ENCODE measurements at regions not wholly inside any gene's neighbourhood (a gene's known extent, or its start where the extent isn't known, plus 50 kb on each side); places are given as distances from the start of the nearest gene placed in this dataset.

DNA sequence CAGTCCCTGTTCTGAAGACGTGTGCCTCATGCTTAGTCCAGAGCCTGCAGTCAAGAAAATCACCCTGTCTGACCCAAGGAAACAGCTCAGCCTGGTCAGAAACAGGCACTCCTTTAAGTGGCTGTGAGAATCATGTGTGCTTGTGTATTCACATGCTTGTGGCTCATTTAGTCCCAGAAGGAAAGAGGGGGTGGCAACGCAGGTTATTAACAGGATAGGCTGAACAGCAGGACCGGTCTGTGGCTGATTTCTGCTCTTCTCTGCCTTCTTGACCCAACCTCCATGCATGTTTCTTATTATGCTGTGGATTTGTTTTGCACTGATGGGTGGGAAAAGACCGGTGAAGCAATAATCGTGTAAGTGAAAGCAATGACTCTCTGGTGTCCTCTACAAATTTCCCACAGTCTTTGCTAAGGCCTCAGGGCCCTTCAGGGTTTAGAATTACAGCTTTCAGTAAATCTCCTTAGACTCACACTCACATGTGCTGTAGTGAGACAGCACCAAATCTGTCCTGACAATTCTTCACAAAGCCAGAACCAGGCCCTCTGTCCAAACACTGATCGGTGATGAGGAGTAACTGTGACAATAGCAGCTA, 288.1 kb downstream of the ETS1 start:
- DNase-seq (ENCODE audit: low spot score) = no peak

DNA sequence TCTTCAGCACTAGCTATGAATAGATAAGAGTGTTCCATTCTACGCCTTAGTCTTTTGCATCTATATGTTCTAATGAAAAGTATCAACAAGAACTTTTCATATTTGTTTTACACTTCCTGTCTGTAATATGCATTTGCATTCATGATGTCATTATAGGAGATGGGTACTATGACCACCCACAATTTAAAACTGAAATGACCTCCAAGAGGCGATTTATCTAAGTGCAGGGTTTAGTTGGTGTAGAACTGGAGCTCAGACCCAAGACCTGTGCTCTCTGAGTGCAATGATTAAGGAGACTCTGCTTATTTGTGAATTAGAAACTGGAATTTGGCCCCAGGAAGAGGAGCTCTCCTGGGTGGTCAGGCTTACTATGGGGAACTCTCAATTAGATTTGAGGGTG, 289.1 kb downstream of the ETS1 start:
- no peak for DNase-seq (ENCODE audit: low spot score)

DNA sequence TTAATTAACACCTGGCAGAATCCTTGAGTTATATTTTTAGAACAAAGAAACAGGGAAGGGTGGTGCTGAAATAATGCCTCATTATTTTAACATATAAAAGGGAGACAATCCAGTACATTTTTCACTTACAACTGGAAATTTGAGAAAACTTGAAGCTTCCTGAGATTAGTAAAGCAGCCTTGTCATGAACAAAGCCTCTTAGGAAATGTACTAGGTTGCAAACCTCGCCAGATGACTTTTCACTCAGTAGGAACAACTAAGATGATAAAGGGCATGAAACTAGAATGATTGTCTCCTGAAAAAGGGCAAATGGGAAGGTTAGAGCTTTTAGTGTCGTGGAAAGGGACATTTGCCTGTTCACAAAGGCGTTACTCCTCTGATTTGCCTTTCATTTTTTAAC, 289.6 kb downstream of the ETS1 start:
- DNase-seq (ENCODE audit: low spot score) = no peak

DNA sequence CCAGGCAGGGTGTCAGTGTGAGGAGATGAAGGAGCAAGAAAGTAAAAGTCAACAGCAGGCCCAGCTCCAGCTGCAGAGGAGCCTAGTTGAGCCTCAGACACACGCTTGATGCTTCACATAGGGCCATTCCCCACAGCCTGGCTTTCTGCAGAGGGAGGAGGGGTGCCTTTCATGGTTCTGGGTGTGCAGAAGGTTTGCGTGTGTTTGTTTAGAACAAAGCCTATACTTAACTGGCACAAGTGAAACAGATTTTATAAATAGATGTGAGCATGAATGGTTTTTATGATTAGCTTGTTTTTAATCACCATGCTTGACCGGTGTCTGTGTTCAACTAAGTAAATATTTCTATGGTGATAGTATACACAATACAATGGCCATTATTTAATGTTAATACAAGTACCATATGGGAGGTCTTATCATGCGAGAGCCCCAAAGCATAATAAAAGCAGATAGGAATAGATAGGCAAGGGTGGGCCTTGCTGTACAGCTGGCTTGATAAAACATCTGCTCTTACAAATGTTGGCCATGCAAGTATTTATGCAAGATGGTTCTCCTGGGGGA, 290.2 kb downstream of the ETS1 start:
- DNase-seq (ENCODE audit: low spot score) = no peak

DNA sequence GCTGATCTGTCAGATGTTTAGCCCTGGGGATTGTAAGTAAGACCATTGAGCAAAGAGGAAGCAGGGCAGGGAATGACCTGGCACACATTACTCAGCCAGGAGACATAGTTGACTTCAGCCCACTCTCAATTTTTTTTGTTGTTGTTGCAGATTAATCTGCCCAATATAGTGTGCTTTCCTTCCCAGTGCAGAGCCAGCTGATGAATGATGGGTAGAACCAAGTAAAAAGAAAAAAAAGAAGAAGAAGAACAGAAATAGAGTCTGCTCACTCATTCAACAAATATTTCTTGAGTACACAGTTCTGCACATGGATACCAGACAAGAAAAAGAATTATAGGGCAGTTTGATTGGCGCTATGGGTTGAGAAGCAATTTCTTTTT, 292.7 kb downstream of the ETS1 start:
- DNase-seq (ENCODE audit: low spot score) = no peak

DNA sequence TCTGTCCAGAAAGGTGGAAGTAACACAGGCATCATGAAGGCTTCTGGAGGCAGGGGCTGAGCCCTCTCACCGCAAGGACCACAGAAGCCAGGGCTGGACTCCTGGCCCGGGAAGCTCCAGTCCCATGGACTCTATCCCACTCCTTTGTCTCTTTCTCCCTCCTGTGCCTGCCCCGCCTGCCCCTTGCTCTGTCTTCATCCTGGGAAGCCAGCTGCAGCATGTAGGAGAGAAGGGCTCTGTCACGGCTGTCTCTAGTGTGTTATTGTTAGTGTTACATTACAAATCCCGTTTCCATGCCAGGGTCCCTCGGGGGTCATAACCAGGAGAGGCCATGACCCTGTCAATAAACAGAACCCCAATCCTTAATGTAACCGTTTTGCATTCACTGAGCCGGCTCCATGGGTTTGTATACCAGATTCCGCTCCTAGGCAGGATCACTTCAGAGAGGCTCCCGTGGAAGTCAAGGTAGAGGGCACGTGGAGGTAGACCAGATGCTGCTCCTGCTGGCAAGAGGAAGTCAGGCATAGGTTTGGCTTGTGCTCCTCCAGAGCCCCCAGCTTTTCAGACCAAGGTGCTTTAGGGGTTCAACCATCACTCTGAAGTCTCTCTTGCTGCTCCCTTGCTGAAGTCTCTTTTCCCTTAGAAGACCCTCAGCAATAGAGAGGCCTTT, 293.2 kb downstream of the ETS1 start:
- DNase-seq (ENCODE audit: low spot score) = no peak

DNA sequence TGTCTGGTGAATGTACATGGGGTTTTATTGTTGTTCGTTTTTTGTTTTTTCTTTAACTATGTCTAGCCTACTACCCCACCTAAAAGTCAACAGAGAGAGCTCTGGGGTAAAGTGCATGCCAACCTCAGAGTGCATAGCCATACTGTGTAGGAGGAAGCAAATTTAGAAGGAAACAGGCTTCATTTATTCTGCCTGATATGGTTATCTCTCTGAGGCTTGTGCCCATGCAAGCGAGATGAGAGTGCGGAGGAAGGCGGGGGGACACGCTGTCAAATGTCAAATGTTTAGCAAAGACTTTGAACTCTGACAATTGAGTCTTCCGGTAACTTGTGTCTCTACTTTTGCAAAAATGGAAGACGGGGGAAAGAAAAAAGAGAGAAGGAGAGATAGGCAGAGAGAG, 295.5 kb downstream of the ETS1 start:
- DNase-seq (ENCODE audit: low spot score) = no peak

DNA sequence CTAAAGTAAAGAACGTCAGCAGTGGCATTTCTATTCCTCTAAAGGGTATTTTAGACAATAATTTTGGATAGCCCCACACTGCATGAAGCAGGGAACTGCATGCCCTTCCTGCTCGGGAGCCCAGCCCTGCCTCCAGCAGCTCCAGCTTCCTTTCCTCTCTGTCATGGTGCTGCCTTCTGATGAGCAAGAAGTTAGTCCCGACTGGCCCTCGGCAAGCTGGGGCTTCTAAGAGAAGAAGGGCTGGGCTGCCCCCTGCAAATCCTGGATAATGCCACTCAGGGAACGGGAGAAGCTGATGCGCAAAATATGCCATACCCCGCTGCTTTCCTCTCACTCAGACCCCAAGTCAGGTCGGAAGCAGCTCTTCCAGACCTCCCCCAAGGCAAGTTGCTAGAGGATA, 296.4 kb downstream of the ETS1 start:
- DNase-seq (ENCODE audit: low spot score) = no peak

DNA sequence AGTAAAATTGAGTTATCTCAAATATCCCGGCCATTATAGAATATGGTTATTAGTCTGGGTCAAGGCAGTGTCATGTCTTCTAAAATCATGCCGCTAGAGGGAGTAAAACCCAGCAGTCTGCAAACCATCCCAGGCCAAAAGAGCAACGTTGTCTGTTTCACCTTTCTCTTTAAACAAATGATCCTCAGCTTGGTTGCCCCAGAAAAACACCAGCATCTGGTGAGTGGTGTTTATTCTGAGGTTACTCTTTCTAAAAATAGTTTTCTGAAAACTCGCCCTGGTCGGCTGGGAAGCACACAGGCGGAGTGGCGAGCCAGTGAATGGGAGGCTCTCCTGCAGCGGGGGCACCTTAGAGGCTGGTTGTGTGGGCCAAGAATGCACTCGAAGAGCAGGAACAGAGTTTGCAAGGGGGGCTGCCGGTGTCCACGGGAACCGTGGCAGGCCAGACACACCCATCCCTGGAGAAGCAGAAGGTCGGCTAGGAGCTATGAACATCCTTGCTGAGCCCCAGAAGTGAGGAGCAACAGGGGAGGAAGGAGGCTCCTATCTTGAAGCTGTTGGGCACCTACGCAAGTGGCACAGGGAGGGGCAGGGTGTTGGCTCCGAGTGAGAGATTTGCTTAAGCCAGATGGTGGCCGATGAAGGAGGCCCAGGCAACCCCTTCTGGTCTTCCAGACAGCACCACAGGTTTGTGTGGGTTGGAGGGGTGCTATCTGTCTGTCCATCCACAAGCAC, 297.1 kb downstream of the ETS1 start:
- no peak for DNase-seq (ENCODE audit: low spot score)

DNA sequence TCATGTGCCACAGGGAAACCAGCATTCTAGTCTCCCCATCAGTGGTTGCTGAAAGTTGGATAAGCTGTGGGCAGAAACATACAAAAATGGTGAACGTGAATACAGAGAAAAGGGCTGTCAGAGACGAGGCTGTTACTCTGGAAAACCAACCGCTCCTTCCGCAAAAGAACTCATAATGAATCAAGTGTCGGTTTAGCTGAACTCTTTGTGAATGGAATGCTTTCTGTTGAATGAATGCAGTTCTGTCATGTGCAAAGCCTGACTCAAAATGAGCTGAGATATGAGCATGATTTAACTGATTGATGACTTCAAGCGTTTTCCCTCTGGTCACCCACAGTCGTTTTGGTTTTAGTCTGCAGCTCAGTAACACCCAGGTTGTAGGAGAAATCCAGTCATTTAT, 298.3 kb downstream of the ETS1 start:
- no peak for DNase-seq (ENCODE audit: low spot score)

DNA sequence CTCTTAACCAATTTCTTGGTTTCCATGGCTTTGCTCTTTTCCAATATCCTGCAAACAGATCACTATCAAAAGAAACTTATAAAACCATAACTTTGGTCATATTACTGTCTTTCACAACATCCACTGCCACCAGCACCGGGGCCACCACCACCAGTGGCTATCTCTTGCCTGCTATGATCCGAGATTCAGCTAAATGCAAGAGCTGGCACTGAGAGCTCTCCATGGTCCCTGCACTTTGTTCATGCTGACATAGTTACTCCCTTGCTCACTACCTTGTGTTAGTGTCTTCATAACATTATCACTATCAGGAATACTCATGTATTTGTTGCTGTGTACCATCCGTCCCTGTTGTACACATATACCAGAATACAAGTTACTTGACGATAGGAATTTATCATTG, 299.0 kb downstream of the ETS1 start:
- DNase-seq (ENCODE audit: low spot score) = no peak

DNA sequence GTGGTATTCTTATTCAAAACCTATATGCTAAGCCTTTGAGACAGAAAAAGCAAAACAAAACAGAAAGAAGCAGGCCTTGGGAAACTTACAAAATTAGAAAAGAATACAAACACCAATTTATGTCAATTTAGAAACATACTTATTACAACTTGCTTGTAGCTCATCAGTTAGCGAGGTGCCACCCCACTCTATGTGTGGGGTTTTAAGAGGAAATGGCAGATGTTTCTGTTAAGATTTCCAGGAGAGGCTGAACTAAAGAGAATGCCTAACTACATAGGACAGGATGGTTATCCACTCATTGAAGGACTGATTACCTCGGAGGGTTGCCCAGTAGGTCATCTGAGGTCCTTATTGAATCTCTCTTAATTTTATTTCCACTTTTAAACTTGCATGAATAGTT, 302.0 kb downstream of the ETS1 start:
- no peak for DNase-seq (ENCODE audit: low spot score)

DNA sequence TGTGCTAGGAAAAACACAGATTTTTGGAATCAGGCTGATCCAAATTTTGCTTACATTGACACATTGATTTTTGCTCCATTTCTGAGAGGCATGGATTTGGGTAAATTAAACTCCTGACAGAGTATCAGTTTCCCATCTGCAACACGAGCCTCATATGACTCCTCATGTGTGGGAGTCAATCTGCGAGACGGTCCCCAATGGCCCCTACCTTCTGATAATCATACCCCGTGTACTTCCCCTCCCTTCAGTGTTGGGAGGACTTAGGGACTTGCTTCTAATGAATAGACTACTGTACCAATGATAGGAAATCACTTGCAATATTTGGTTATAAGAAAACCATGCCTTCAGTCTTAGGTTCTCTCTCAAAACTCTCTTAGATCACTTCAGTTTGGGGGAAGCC, 302.7 kb downstream of the ETS1 start:
- no peak for DNase-seq (ENCODE audit: low spot score)

DNA sequence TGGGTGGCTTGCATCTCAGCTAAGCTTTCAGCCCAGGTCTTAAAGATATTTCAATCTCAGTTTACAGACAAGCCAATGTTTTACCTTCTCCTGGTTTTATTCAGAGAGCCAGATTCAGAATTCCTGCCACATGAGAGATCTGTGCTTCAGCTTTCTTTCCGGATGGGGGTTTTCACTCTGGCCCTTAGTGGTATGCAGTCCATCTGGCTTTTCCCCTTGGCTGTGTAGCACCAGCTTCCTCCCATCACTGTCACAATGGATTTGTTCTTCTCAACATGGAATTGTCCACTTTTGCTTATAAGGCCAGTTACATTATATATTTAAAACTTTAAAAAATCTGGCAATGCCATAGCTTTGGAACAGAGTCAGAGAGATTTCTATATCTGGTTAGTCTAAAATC, 303.9 kb downstream of the ETS1 start:
- DNase-seq (ENCODE audit: low spot score) = no peak

DNA sequence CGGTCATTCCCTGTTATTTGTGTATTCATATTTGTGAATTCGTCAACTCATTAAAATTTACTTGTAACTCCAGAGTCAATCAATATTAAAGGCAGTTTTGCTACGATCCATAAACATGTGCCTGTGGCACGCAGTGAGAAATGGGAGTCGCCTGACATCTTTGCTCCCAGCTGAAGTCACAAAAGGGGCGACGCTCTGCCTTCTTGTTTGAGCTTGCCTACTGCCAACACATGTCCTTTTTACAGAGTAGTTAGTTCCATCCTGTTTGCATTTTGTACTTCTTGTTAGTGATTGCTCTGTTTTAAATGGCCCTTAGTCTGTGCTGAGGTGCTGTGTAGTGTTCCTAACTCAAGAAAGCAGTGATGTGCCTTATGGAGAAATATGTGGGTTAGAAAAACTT, 305.3 kb downstream of the ETS1 start:
- DNase-seq (ENCODE audit: low spot score) = no peak

DNA sequence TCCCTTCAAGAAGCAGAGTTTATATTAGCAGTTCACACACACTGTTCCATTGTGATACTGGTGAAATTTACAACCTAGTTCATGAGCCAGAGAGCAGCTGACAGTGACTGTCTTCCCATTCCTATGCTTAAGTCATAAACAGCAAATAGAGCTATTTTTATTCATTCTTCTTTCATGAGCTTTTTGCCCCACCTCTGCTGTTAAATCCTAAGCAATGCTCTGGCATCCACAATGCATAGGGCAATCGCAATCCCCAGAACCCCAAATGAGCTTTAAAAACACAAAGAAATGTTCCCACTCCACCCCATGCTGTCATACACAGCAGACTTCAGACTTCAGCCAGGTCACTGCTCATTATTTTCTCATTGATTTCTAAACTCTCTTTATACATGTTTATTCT, 307.5 kb downstream of the ETS1 start:
- no peak for DNase-seq (ENCODE audit: low spot score)

DNA sequence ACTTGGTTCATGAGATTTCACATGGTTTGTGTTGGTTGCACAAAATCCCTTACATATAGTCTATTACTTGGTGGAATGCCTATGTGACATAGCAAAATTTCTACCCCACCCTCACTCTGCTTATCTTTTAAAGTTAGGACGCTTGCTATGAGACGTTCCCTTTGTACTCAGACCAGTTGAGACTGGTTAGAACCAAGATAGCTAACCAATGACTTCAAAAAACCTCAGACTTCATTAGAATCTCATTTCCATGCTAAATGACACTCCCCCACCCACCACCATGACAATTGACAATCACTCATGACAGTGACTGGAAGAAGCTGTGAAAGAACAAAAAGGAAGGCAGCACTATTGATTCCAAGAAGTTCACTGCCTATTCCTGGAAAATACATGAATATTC, 313.6 kb downstream of the ETS1 start:
- no peak for DNase-seq (ENCODE audit: low spot score)

DNA sequence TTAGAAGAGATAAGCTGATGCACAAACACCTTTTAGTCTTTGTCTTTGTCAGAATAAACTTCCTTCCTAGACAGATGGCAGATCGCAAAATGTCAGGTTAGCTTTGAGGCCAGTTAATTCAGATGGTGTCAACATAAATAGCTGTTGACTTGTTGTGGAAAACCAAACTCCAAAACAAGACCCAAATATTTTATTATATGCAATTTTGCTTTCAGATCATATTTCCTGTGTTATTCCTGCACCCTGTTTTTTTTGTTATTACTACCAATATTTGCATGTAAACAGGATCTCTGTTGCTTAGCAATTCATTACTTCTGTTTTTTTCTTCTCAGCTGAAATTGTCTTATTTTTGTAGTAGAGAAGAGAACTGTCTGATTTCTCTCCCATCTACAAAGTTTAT, 316.0 kb downstream of the ETS1 start:
- no peak for DNase-seq (ENCODE audit: low spot score)

DNA sequence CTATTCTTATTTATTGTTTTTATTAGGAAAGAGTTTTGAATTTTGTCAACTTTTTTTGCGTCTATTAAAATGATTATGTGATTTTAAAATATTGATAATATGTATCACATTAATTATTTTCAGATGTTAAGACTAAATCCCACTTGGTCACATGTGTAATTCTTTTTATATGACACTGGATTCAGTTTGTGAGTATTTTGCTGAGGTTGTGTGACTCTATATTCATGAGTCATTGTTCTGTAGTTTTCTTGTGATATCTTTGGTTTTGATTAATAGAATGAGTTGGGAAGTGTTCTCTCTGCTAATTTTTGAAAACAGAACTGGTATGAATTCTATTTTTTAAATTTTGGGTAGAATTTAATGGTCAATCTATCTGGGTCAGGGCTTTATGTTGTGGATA, 317.9 kb downstream of the ETS1 start:
- no peak for DNase-seq (ENCODE audit: low spot score)

DNA sequence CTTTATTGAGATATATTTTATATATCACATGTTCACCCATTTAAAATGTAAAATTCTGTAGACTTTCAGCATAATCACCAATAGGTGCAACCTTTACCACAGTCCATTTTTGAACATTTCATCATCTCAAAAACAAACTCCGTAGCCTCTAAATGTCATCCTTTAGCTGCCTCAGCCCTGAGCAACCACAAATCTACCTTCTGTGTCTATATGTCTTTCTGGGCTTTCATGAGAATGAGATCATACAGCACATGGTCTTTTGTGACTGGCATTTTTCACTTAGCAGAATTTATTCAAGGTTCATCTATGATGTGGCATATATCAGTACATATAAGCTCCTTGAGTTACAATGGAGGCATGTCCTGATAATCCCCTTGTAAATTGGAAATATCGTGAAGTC, 320.5 kb downstream of the ETS1 start:
- no peak for DNase-seq (ENCODE audit: low spot score)

DNA sequence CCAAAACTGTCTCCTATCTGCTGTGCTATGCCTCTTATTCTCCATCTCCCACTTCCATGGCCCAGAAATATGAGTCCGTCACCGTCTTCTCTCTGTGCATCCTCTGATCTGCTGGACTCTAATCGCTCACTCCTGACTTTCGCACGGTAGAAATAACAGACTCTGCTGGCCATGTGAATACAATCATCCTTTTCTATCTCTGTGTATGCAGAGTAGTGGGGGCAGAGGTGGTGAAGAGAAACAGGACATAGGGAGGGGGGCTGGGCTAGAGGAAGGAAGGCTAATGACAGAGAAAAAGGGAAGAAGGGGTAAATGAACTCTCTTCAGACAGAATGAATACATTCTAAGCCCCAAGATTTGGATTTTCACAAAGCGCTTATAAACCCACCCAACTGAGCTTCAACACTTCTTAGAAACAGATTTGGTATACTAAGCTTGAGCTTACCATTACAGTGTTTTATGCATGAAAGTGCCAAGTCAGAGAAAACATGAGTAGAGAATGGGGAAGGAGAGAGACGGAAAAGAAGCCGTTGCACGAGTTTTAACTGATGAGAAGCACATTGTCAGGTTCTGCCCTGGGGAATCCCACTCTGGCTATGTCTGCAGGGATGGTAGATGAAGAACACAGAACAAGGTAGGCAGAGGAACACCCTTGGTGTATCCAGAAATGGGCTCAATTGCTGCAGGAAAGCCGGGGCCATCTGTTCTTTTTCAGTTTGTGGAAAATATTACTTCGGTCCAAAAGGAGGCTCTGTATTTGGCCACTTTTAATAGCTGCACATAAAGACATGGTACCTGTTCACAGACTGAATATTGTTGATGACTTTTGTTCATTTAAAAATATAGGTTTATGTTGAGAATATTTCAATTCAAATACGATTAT, 324.7 kb downstream of the ETS1 start:
- no peak for DNase-seq (ENCODE audit: low spot score)

DNA sequence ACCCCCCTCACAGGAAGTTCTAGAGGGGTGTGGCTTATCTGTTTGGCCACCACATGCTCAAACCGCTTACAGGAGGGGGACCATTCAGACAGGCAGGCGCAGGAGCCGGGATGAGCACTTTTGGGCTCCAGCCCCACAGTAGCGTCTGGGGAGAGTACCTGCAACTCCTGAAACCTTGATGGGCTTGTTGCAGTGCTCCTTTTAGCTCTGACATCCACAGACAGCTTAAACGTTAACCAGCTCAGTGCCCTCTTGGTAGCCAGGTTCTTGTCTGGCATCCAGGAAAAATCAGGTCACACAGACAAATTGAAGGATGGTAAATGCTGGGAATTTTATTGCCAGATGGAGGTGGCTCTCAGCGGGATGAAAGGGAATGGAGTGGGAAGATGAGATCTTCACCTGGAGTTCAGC, 326.3 kb downstream of the ETS1 start:
- DNase-seq (ENCODE audit: low spot score) = no peak
